GM21381 (cell line): ENCODE measurements at regions not wholly inside any gene's neighbourhood (a gene's known extent, or its start where the extent isn't known, plus 50 kb on each side); places are given as distances from the start of the nearest gene placed in this dataset.

ENCODE experiments used
- ATAC-seq: cut with Tn5 transposase; IDR thresholded peaks from one replicate; pipeline ENCODE4 v1.9.1; 2021; ENCODE audit warnings: mild to moderate bottlenecking, moderate library complexity; ENCODE audit not compliant: unreplicated experiment

- no peak for ATAC-seq
Measured at GRCh38 chr13:90984756-90985155, 362.7 kb upstream of the MIR17HG start.

DNA sequence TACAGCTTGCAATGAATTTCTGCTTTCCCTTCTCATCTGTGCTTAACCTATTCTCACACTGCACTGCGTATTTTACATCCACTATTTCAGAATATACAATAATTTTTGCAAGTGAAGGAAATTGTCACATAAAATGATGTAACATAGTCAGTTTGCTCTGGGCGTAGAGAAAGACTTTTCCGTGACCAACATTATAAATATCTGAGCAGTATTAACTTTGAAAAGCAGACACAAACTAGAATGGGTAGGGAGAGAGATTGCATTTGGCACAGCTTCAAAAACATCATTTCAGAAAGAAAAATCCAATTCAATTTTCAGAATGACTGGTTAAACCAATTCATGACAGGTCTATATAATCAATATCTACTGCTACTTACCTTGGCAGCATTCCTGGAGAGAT, 352.5 kb upstream of the MIR17HG start:
- no peak for ATAC-seq

DNA sequence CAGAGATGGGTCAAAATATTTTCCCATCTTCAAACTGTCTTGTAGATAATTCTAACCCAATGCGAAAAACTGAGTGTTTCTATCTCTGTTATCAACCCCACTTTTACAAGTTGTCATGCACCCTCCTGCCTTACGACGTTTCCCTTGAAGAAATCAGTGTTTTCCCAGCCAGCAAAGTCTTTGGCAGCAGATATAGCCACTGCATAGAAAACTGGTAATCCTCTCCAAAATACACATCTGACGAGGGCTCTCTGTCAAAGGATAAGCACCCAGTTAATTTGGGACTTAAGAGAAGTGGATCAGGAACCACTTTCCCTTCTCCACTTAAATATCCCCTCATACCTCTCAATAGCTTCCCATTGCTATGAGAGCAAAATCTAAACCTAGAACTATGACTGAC, 351.9 kb upstream of the MIR17HG start:
- ATAC-seq = no peak

DNA sequence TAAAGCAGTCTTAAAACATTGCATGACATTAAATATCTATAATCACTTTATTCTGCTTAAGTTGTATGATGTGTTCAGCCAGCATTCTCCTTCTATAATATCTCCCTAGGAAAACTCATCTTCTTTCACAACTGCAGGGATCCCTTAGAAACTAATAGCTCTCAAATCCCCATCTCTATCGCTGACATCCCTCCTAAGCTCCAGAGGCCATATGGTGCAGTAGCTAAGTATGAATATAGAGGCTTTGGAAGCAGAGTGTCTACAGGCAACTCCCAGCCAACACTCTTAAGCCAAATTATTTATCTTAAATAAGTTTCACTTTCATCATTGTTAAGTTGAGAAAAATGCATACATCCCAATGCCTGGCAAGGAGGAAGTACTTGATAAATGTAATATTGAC, 349.5 kb upstream of the MIR17HG start:
- no peak for ATAC-seq

GRCh38 chr13:90999401-90999800, 348.1 kb upstream of the MIR17HG start:
- ATAC-seq = no peak

DNA sequence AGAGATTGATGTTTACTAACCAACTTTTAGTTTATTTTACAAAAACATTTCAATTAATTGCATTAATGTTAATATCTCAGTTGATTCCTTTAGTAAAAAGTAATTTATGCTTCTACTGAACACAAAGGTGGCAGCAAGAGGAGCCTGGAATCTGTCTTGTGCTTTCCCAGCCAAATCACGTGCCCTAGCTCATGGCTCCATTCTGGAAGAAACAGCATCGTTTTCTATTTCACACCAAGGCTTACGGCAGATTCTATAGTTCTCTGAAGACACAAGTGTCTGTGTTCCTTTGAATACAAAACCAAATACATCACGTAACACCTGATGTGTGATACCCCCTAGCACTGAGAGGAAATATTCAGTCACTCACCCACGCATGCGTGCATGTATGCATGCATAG, 346.1 kb upstream of the MIR17HG start:
- no peak for ATAC-seq

DNA sequence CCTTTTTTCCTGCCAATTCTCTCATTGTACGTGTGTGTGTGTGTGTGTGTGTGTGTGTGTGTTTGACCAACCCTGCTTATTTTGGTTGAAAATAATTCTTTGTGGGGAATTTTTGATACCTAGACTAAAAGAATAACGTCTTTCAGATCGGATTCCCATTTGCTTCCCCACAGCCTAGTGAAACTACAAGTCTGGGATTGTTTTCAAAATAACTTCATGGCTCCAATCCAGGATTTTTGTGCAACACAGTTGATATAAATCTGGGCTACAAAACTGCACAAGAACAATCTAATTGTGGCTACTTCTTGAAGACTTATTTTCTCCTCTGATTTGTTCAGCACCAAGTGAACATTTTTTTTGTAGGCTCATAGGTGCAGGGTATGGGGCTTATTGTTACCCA, 332.8 kb upstream of the MIR17HG start:
- no peak for ATAC-seq

DNA sequence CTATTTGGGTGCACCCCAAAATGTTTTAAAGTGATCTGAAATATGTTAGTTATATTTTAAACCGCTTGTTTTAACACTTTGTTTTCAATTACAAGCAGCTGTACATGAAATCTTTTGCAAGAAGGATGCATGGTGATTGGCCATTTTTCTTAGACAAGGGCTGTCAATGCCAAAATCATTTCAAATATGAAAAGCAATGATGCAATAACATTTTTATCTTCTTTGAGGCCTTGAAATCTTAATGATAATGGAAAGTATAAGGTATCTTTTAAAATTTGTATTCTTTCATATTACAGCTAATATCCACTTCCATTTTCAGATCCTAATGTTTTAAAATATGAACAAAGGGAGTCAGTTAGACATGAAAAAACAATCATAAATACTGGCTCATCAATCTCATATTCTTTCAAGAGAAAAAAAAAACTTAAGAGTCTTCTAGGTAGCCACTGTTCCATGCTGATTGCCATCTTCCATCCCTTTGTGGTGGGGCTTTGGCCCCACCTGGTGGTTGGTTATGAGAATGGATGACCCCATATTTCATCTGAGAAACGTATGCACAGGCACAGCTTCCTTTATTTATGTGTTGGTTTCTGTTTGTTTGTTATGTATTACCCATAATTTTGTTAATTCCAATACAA, 330.3 kb upstream of the MIR17HG start:
- ATAC-seq = peak; percentile 99

DNA sequence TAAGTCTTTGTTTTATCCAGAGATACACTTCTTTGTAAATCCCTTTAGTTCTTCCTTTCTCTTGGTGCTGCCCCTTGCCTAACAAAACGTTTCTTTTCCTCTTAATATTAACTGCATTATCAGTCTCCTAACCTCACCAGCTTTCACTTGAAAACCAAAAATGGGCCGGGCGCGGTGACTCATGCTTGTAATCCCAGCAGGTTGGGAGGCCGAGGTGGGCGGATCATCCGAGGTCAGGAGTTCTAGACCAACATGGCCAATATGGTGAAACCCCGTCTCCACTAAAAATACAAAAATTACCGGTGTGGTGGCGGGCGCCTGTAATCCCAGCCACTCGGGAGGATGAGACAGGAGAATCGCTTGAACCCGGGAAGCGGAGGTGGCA, 329.8 kb upstream of the MIR17HG start:
- peak; percentile 18 for ATAC-seq

- no peak for ATAC-seq
Measured at GRCh38 chr13:91020461-91021034, 326.9 kb upstream of the MIR17HG start.

- ATAC-seq = no peak
Measured at GRCh38 chr13:91024157-91024792, 323.2 kb upstream of the MIR17HG start.

GRCh38 chr13:91025442-91025841, 322.0 kb upstream of the MIR17HG start:
- no peak for ATAC-seq

GRCh38 chr13:91031508-91031907, 316.0 kb upstream of the MIR17HG start:
- no peak for ATAC-seq

DNA sequence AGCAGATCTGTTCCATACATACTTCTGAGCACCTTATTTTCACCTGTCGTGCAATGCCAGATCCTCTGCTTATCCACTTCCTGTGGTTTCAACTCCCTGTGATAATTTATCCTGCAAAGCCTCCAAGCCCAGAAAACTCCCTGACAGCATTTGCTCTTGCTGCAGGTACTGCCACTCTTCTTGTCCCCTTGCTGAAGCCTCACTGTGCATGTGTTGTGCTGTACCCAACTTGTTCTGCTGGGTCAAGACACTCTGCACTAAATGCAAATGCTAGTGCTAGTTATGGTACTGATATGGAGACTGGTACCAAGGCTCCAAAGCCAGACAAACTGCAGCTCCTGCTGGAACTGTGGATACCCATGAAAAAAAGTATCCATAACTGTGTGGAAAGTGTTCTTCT, 315.4 kb upstream of the MIR17HG start:
- ATAC-seq = no peak

GRCh38 chr13:91036886-91037285, 310.6 kb upstream of the MIR17HG start:
- no peak for ATAC-seq

DNA sequence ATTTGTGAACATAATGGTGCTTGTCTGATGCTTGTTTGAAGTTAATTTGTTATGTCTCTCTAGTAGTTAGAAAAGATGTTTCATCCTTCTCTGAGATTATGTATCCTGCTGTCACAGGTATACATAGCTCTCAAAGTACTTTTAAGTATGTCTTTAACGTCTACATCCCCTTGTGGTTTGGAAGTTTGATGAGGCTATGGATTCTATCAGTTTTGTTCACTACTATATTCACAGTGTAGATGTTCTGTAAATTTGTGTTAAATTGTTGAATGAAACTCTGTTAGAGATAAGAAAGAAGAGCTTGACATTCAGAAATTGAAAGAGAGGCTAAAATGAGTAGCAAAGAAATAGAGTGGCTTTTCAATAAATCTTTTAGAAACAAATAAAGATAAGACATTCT, 304.6 kb upstream of the MIR17HG start:
- ATAC-seq = no peak

GRCh38 chr13:91045351-91046034, 302.0 kb upstream of the MIR17HG start:
- no peak for ATAC-seq

GRCh38 chr13:91046715-91047327, 300.7 kb upstream of the MIR17HG start:
- no peak for ATAC-seq

DNA sequence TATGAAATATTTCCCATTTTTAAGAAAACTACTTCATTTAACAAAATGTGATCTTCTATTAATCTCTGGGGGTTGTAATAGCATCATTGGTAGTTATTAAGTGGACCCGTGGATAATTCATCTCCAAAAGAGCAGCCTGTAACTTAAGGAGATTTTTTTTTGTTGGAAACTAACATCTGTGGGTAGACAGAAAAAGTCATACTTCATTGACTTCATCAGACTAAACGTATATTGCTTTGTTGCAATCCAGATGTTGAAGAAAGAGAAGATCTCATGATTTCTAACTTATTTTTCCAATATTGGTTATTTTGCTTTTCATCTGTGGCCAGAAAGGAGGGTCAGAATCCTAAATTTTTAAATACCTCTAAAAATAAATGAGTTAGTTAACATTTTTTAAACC, 296.5 kb upstream of the MIR17HG start:
- ATAC-seq = no peak

DNA sequence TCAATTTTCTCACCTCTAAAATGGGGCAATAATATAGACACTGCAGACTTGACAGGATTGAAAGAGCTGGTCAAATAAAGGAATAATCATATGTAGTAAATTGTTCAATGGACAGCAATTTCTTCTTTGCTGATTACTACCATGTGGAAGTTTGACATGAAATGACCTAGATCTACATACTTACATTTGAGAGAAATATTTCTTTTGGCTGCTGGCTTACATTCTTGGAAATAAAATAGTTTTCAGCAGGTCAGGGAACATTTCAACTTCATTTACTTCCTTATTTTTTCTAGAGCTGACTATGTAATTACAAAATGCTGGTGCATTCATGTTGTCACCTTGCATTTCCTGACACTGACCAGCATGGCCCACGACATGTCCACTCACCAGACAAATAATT, 294.6 kb upstream of the MIR17HG start:
- no peak for ATAC-seq

DNA sequence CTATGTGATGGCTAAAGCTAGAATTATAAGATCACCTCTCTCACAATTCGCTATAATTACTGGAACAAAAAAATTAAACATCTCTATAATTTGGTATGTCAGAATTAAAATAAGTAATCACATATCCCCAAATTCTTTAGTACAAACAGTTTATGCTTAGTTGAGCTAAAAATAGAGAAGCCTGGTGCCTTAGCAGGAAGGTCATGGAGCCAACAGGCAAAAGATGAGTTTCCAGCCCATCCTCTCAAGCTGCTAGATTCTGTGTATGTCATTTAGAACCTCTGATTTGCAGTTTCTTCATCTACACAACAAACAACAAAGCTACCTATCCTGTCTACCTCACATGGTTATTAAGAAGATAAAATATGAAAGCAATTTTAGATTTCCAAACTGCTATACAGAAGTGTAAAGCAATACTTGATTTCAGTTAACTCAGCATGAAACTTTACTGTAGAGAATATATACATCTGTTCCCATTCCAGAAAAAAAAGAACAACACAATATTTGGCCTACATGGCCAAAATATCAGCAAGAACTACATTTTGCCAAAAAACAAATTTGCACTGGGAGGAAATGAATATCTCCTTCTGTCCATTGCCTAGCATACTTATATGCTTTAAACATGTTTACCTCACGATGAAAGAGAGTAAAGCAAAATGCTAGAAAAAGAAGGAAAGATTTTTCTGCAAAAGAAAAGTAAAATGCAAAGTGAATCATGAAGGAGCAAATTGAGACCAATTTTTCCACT, 294.0 kb upstream of the MIR17HG start:
- no peak for ATAC-seq
